ENCODE measurements at regions not wholly inside any gene's neighbourhood (a gene's known extent, or its start where the extent isn't known, plus 50 kb on each side); places are given as distances from the start of the nearest gene placed in this dataset.

GRCh38 chr2:23027396-23027795 lies 357.6 kb upstream of the KLHL29 start:
- Histone ChIP-seq H2AFZ (replicated peaks; ENCODE audit: low read length, poor library complexity) (no peak overlapping the region), H3K27me3 (ENCODE audit: control insufficient read depth, insufficient read depth, low read length) (no peaks in the 10 kb centered on the region), H3K4me3 (ENCODE audit: insufficient read depth, low read depth, low read length) (no peak overlapping the region), H4K5ac (ENCODE audit: low read depth, low read length) (no peak overlapping the region), H3K14ac (replicated peaks; ENCODE audit: low read depth, low read length) (no peak overlapping the region), H3K4me2 (ENCODE audit: low read depth, low read length) (no peak overlapping the region), H3K79me1 (ENCODE audit: low read depth in 1 of 2, low read length in 2 of 2) (no peaks in the 10 kb centered on the region), H4K91ac (ENCODE audit: insufficient read depth, low read depth, low read length) (no peak overlapping the region), H3K36me3 (ENCODE audit: control insufficient read depth, insufficient read depth, low read length) (no peaks in the 10 kb centered on the region), H4K20me1 (ENCODE audit: insufficient read depth, low read length) (no peaks in the 10 kb centered on the region), H2BK15ac (ENCODE audit: low read depth, low read length) (no peak overlapping the region), H3K4me1 (ENCODE audit: control insufficient read depth, insufficient read depth, low read length) (no peaks in the 10 kb centered on the region), H3K18ac (ENCODE audit: low read depth, low read length) (no peak overlapping the region), H2AK5ac (ENCODE audit: low read depth, low read length) (no peak overlapping the region), H4K8ac (ENCODE audit: low read depth in 2 of 2, low read length in 2 of 2) (no peak overlapping the region), H2BK5ac (ENCODE audit: low read depth, low read length, poor library complexity, severe bottlenecking) (no peak overlapping the region), H3K27ac (ENCODE audit: insufficient read depth, low read length) (no peak overlapping the region), H2AK9ac (replicated peaks; ENCODE audit: low read depth, low read length, poor library complexity) (no peak overlapping the region), H3K9me1 (ENCODE audit: insufficient read depth, low read length) (no peaks in the 10 kb centered on the region), H3K9ac (ENCODE audit: low read depth, low read length) (no peak overlapping the region), H3K4ac (ENCODE audit: low read depth, low read length) (no peak overlapping the region), H2BK20ac (ENCODE audit: low read depth, low read length) (no peak overlapping the region), H3K9me3 (ENCODE audit: control insufficient read depth, insufficient read depth, low read length) (peaks cover 19% of the 10 kb centered on the region; the same call in 1 of the 2 replicates), H3K23ac (ENCODE audit: low read depth, low read length) (no peak overlapping the region), H3K56ac (ENCODE audit: extremely low read depth, insufficient read depth, low read length) (no peak overlapping the region), H2BK120ac (ENCODE audit: low read depth, low read length) (no peak overlapping the region)
- CTCF ChIA-PET, result no interaction called here
- ATAC-seq (ENCODE audit: low read depth) (no peak), DNase-seq (no peak)
- POLR2A ChIA-PET (ENCODE audit: unreplicated experiment), result no interaction called here
- TF ChIP-seq ELK1 (IDR thresholded peaks at IDR 0.05; ENCODE audit: borderline replicate concordance, low read depth, low read length) (no peak), CTCF (conservative IDR thresholded peaks at IDR 0.05; ENCODE audit: low read depth, low read length) (no peak), POLR2A (IDR thresholded peaks at IDR 0.05; ENCODE audit: low read depth, low read length) (no peak), RCOR1 (IDR thresholded peaks at IDR 0.05; ENCODE audit: insufficient replicate concordance, low read length) (no peak), MAZ (IDR thresholded peaks at IDR 0.05; ENCODE audit: borderline replicate concordance, low read depth, low read length) (no peak)
- no TSS peak for BruUV-seq (replicated peaks)
- dilution Hi-C loops (cut with HindIII; ENCODE audit: low sequenced_read_pairs, unreplicated experiment) (no loop called here), in situ Hi-C loops (cut with MboI; ENCODE audit: low sequenced_read_pairs) (no loop called here), intact Hi-C loops (cut with micrococcal nuclease) (no loop called here)
- WGBS, 2 experiments (ENCODE audit: extremely low coverage in 2 of 2, insufficient read length in 1 of 2), result 29% methylated on average over 1 of the region's 1 CpG; no CpG with 5 or more reads in 1 of the 2 experiments

Data from IMR-90 (cell line).